NCI-H2081 (cell line): ENCODE measurements at regions not wholly inside any gene's neighbourhood (a gene's known extent, or its start where the extent isn't known, plus 50 kb on each side); places are given as distances from the start of the nearest gene placed in this dataset.
"Not testable (repeated sequence)": the region's sequence is repeated elsewhere in the genome, so short reads cannot be mapped to it uniquely, and the experiment has no call there.

Source experiments
- DNase-seq, 2 experiments: peaks; one replicate each; lab custom pipeline; 2025; lab: John Stamatoyannopoulos, UW

DNA sequence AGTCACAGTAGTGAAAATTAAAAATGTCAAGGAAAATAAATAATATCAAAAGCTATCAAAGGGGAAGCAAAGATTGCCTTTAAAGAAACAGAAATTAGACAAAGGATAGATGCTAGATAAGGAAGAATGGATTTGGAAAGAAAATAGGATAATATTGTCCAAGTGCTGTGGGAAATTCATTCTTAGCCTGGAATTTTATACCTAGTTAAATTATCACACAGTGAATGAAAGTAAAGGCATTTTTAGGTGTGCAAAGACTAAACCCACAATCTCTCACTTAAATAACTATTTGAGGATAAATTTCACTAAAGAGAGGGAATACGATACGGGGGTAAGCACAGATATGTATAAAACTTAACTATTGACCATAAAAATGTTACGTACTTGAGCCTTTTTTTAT is 511.1 kb downstream of the TMEM135 start:
- no peak for DNase-seq

DNA sequence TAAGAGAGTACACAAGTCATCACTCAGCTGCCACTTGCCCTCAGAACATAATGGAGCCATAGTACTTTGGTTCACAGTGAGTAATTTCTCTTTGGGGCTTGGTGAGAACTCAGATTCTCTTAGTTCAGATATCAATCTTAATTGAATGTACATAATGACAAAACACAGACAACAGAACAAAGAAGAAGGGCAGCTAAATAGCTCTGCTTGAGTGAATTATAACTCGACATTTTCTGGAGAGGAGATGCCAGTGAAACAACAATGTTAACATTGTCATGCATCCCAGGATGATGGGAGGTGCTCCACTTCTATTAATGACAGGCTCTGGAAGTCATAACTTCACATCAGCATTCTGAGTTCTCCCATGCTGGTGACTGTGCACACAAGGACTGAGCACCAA is 508.1 kb downstream of the TMEM135 start:
- DNase-seq = no peak

DNA sequence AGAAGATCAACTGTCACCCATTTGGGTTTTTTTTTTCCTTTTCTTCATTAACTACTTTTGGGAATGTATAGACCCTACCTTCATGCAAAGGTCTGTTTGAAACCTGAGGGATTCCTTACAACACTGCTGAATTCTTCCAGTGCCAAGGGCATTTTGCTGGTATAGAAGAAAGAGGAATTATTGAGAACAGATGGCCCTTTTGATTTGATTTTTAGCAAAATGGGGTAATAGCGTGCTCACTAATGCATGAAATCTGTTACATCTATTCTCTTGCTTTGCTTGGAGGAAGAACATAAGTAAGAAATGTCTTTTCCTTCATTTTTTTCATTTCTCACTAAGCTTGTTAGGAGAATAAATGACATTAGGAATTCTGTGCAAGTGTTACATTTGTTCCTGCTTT is 501.9 kb downstream of the TMEM135 start:
- no peak for DNase-seq

DNA sequence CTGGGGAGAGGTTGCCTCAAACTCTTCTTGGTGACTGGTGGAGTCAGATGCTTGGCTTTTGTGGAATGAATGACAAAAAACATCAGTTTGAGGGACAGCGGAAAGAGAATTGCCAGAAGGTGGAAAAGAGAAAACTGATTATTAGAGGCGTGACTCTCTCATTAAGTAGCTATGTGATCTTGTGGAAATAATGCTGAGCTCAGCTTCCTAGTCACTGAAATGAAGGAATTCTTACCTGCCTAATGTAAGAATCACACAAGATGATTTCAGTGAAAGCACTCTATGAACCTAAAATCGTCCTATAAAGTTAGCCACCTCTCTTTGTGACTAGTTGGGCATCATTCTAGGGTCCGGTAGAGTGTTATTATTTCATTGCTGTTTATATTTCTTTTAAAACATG is 498.8 kb downstream of the TMEM135 start:
- DNase-seq = no peak

DNA sequence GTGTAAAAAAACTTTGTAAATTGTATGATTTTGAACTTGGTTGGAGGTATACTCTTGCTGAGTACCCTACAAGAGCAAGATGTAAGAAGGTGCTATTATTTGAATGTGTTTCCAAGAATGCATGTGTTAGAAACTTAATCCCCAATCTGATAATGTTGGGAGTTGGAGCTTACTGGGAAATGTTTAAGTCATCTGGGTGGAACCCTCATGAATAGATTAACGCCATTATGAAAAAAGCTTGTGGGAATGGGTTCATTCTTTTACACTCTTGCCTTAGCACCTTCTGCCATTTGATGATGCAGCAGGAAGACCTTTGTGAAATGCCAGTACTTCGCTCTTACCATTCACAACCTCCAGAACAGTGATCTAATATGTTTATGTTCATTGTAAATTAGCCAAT is 498.3 kb downstream of the TMEM135 start:
- no peak for DNase-seq

DNA sequence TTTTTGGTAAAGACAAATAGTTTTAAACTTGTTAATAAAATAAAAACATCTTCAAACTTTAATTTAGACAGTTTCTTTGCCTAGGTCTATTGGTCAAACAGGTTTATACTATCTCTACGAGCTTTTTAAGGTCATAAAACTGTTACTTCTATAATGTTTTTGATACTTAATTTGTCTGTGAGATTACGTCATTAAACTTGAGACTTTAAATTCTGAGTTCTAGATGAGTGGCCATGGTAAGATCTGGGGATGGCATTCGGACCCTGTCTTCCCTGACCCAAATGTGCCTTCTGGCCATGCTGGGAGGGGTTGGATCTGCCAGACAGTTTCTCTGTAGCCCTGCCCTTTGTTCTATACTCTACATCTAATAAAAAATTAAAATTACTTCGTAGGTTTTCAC is 497.8 kb downstream of the TMEM135 start:
- DNase-seq = no peak

DNA sequence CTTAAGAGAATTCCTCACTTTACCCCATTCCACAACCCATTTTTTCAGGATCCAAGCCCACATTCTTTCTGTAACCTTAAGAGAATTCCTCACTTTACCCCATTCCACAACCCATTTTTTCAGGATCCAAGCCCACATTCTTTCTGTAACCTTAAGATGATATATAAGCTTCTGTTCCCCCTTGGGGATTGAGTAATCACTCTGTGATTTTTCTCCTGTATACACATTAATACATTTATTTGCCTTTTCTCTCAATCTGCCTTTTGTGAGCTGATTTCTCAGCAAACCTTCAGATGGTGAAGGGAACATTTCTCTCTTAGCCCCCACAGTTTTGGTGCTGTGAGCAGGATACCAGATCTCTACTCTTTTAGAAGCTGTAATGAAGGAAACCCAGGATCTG is 494.1 kb downstream of the TMEM135 start:
- DNase-seq = not testable (repeated sequence)

DNA sequence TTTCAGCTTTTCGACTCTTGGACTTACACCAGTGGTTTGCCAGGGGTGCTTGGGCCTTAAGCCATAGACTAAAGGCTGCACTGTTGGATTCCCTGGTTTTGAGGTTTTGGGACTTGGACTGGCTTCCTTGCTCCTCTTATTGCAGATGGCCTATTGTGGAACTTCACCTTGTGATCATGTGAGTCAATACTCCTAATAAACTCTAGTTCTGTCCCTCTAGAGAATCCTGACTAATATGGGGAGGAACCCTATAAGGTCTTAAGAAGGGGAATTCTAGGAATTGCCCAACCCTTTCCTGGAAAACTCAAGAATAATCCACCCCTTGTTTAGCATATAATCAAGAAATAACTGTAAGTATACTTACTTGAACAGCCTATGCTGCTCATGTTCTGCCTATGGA is 491.8 kb downstream of the TMEM135 start:
- DNase-seq = no peak

DNA sequence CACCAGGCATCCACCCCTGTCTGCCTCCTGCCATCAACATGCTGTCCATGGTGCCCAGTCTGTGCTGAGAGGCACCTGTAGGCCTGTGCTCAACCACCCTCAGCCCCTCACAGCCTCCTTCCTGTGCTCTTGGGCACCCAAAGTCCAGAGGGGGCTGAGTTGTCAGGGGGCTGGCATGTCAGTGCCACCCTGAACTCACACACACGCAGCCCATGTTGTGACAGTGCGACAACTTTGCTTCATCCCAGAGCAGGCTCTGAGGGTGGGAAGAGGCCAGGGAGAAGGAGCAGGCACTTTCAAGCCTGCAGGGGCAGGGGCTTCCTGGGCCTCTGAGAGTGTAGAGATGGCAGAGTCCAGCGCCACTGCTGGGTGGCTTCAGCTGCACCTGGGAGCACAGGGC is 491.0 kb downstream of the TMEM135 start:
- no peak for DNase-seq

DNA sequence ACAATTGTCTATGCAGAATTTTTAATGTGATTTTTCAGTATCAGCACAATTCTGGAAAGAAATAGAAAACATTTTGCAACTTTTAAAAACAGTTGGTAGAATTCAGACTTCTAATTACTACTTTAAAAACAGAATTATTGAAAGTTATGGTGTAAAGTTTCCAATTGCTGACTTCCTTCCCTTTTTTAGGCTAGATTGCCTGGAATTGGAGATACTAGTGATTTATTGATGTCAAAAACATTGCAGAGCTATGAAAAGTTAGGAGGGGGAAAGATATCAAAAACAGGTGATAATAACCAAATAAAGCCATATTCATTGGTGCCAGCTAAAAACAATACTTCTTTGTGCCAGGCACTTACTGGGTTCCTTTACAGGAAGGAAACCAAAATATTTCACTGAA is 485.5 kb downstream of the TMEM135 start:
- DNase-seq = no peak

DNA sequence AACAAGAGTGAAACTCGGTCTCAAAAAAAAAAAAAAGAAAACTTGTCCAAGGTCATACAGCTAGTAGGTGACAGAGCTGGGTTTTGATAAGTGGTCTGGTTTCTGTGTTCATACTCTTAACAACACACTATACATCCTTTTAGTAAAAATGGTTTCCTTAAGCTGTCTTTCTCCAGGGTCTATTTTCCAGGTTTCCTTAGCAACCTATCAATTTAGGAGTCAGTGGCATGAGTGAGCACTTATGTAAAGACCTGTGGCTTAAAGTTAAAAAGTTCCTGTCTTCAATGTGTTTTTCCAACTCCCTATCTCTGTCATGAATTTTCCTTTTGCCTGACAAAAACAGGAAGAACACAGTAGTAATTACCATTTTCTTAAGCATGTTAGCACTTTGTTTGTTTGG is 480.5 kb downstream of the TMEM135 start:
- DNase-seq = no peak

DNA sequence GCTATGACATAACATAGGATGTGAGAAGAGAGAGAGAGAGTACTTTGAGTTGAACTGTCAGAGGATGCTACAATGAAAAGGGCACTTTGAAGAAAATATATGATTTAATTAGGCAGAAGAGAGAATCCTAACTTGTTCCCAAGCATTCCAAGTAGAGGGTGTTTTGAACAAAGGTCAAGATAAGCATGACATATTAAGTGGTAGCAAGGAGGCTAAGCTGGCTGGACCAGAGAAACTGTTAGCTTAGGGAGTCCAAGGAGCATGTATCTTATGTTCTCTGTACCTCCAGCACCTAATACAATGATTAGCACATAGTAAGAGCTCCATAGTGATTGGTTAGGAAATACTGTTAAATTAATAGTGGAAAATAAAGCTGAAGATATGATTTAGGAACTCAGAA is 479.6 kb downstream of the TMEM135 start:
- no peak for DNase-seq

DNA sequence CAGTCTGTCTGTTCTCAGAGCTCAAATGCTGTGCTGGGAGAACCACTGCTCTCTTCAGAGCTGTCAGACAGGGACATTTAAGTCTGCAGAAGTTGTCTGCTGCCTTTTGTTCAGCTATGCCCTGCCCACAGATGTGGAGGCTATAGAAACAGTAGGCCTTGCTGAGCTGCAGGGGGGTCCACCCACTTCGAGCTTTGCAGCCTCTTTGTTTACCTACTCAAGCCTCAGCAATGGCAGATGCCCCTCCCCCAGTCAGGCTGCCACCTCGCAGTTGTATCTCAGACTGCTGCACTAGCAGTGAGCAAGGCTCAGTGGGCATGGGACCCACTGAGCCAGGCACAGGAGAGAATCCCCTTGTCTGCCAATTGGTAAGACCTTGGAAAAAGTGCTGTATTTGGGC is 470.0 kb downstream of the TMEM135 start:
- DNase-seq = not testable (repeated sequence)

DNA sequence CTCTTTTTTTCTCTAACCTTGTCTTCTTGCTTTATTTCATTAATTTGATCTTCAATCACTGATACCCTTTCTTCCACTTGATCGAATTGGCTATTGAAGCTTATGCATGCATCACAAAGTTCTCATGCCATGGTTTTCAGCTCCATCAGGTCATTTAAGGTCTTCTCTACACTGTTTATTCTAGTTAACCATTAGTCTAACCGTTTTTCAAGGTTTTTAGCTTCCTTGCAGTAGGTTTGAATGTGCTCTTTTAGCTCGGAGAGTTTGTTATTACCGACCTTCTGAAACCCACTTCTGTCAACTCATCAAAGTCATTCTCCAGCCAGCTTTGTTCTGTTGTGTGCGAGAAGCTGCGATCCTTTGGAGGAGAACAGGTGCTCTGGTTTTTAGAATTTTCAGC is 469.2 kb downstream of the TMEM135 start:
- not testable (repeated sequence) for DNase-seq

DNA sequence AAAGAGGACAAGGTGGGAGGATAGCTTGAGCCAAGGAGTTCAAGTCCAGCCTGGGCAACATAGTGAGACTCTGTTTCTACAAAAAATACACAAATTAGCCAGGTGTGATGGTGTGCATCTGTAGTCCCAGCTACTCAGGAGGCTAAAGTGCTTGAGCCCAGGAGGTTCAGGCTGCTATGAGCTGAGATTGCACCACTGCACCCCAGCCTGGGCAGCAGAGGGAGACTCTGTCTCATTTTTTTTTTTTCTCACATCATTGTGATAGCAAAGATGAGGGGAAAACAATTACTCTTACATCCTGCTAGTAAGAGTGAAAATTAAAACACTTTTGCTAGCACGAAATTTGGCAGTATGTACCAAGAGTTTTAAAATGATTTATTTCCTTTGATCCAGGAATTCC is 463.7 kb downstream of the TMEM135 start:
- no peak for DNase-seq

DNA sequence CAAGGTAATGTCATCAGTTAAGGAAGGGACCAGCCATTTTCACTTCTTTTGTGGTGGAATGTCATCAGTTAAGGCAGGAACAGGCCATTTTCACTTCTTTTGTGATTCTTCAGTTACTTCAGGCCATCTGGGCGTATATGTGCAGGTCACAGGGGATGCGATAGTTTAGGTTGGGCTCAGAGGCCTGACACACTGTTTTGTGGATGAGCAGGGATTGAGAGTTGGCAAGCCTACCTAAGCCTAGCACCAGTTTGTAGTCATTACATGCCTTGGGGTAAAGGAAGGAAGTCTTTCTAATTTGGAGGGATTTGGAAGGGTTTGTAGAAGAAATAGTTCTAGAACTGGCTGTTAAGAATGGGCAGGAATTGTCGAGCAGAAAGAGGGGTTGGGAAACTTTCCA is 457.2 kb downstream of the TMEM135 start:
- not testable (repeated sequence) for DNase-seq

DNA sequence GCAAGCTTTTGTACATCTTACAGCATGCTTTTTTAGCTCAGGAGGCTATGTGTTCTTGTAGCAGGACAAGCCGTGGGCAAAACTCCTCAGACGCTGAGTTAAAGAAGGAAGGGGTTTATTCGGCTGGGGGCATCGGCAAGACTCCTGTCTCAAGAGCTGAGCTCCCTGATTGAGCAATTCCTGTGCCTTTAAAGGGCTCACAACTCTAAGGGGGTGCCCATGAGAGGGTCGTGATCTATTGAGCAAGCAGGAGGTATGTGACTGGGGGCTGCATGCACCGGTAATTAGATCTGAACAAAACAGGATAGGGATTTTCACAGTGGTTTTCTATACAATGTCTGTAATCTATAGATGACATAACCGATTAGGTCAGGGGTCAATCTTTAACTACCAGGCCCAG is 456.3 kb downstream of the TMEM135 start:
- not testable (repeated sequence) for DNase-seq

DNA sequence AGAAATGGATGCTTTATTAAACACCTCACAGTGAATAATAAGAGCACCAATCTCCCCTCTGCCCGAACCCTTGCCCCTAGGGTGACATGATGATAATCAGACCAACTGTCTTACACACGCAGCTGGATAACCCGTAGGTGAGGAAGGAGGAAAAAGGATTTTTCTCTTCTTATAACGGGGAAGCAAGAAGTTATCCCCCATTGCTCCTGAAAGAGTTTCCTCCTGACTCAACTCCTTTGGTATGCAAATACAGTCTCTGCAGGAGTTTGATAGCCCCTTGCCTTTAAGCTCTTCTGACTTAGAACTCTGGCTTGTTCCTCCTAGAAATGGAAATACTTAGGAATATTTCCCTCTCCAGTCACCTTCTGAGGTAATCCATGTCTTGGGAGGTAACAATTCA is 455.8 kb downstream of the TMEM135 start:
- DNase-seq = no peak

DNA sequence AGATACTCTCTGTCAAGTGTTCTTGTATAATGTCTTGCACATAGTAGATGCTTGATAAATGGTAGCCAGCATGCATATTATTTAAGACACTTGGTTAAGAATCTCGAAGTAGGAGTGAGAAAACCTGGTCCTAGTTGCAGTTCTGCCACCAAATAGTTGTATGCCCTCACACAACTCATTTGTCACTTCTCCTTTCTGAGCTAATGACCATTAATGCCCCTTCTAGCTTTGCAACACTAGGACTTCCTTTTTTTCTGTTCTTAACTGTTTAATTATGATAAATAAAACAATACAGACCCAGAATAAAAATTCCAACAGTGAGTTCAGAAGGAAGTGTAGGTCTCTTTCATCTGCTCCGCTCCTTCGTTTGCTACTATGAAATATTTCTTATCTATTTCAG is 453.6 kb downstream of the TMEM135 start:
- no peak for DNase-seq

DNA sequence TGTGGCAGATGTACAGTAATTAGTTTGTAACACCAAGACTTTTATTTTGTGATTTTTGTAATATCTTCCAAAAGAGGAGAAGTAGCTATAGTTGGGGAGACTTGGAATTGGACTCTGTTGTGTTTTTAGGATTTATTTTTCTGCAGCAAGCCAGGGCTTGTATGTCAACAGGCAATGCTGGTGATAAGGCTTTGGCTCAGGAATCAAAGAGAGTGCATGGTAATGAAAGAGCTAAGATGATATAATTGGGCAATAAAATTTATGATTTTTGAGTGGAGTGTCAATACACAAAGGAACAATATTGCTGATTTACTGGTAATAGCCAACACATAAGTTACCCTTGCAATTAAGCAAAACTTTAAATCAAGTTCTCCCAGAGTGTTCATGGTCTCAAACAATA is 452.9 kb downstream of the TMEM135 start:
- no peak for DNase-seq

DNA sequence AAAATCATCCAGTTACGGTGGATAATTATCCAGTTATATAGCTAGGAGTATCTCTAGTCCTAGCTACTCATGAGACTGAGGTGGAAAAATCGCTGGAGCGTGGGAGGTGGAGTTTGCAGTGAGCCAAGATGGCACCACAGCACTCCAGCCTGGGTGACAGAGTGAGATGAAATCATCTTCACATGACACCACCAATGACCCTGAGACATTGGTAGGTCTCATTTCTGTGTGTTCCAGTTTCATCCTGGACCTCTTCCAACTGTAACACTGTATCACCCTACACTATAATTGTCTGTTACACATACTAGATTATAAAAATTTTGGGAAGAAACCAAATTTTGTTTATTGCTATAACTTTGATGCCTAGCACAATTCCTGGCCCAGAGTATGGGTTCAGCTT is 446.8 kb downstream of the TMEM135 start:
- no peak for DNase-seq

DNA sequence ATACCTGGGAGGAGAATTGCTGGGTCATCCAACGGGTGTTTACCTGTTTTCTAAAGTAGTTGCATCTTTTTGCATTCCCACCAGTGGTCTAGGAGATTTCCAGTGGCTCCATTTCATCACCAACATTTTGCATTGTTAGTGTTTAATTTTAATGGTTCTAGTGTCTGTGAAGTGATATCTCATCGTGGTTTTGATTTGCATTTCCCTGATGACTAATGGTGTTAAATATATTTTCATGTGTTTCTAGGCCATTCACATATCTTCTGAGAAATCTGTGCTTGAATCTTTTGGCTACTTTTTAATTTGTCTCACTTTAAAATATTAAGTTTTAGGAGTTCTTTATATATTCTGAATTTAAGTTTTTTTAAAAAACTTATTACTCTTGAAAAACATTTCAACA is 439.6 kb downstream of the TMEM135 start:
- no peak for DNase-seq

DNA sequence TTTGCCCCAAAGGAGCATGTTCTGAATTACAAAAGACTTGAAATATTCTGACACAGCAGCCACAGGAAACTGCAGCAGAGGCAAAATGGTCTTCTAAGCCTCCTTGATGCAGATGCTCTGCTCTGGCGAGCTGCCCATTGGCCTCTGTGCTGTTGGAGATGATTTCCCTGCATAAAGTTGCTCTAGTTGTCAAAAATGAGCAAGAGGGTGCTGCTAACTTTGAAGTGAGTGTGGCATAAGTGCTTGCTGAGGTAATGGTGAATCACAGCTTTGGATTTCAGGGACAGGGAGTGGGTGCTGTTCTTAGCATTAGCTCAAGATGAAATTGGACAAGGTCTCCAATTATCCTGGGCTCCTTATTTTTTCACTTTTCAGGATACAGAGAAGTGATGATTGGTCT is 435.4 kb downstream of the TMEM135 start:
- DNase-seq = no peak

DNA sequence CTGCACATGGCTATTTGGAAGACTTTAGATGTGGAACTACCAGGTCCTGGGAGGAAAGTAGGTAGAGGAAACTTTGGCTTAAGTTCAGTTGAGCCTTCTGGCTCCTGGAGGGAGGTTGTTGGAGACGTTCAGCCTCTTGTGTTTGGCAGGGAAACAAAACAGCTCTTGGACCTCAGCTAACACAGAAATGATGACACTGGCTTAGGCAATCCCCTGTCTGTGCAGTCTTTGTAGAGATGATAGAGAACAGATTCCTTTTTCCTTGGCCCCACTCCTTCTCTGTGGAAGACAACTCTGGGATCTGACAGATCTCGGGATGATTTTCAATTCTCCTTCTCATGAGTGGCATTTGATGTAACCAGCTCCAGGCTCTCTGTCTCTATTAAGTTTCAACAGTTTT is 428.5 kb downstream of the TMEM135 start:
- no peak for DNase-seq

DNA sequence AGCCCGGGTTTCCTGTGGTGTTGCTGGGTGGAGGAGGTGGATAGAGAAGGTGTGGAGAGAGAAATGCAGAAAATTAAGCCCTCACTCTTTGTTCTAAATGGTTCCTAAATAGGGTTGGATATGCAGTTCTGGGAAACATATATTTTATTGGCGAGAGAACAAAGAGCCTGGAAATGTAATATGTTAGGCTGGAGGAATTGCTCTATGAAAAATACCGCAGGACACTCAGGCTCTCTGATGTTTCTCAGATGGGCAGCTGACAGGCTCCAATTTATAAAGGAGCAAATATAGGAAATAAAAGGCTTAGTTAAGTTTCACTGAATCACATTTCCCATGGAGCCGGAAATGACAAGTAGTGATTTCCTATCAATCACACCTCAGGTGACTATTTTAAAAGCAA is 428.0 kb downstream of the TMEM135 start:
- peak in 1 of 2 experiments; percentile 14 for DNase-seq
